Smooth muscle cell (in vitro differentiated cells): ENCODE measurements at regions not wholly inside any gene's neighbourhood (a gene's known extent, or its start where the extent isn't known, plus 50 kb on each side); places are given as distances from the start of the nearest gene placed in this dataset.

Source experiments
- DNase-seq: peaks from one replicate; lab custom pipeline; 2025; ENCODE audit not compliant: unreplicated experiment; lab: John Stamatoyannopoulos, UW
- H2AFZ ChIP-seq: fragments of 200-600 bp; sonication (generic); 2 replicates; pipeline ENCODE4 v1.6.0; 2016; ENCODE audit warnings: antibody characterized with exemption, low read depth, mild to moderate bottlenecking
- H3F3A ChIP-seq: fragments of 200-600 bp; sonication (generic); 2 replicates; pipeline ENCODE4 v1.6.0; 2017; ENCODE audit warnings: antibody characterized with exemption, low read depth
- H3K27ac ChIP-seq: fragments of 200-600 bp; sonication (generic); 2 replicates; pipeline ENCODE4 v1.5.1; 2016; ENCODE audit warnings: low read depth, mild to moderate bottlenecking
- H3K27me3 ChIP-seq: fragments of 200-600 bp; sonication (generic); 2 replicates; pipeline ENCODE4 v1.6.1; 2016; ENCODE audit warnings: low read depth, mild to moderate bottlenecking
- H3K36me3 ChIP-seq: fragments of 200-600 bp; sonication (generic); 2 replicates; pipeline ENCODE4 v1.5.1; 2016; ENCODE audit warnings: low read depth
- H3K4me1 ChIP-seq: fragments of 200-600 bp; sonication (generic); 2 replicates; pipeline ENCODE4 v1.5.1; 2016; ENCODE audit warnings: low read depth
- H3K4me2 ChIP-seq: fragments of 200-600 bp; sonication (generic); 2 replicates; pipeline ENCODE4 v1.6.0; 2016; ENCODE audit warnings: mild to moderate bottlenecking
- H3K4me3 ChIP-seq: fragments of 200-600 bp; sonication (generic); 2 replicates; pipeline ENCODE4 v1.5.1; 2016; ENCODE audit warnings: mild to moderate bottlenecking
- H3K79me2 ChIP-seq: fragments of 200-600 bp; sonication (generic); 2 replicates; pipeline ENCODE4 v1.6.0; 2016; ENCODE audit warnings: low read depth, mild to moderate bottlenecking
- H3K9ac ChIP-seq: fragments of 200-600 bp; sonication (generic); 2 replicates; pipeline ENCODE4 v1.6.0; 2016; ENCODE audit warnings: low read depth
- H3K9me3 ChIP-seq: fragments of 200-600 bp; sonication (generic); replicated peaks from 2 replicates; pipeline ENCODE4 v1.5.1; 2016; ENCODE audit warnings: low read depth
- H4K20me1 ChIP-seq: fragments of 200-600 bp; sonication (generic); 2 replicates; pipeline ENCODE4 v1.6.0; 2016; ENCODE audit warnings: low read depth
- CTCF ChIP-seq: fragments of 200-600 bp; sonication (generic); IDR thresholded peaks from 2 replicates; pipeline ENCODE4 v1.5.1; 2017; ENCODE audit warnings: borderline replicate concordance, mild to moderate bottlenecking, antibody characterized with exemption; ENCODE audit not compliant: insufficient read depth, poor library complexity, severe bottlenecking
- WGBS: methylation state at CpG from one replicate; pipeline ENCODE4 v1.1.7; 2016; ENCODE audit warnings: low lambda C conversion rate; 5-methylcytosine and 5-hydroxymethylcytosine counted together

GRCh38 chr1:53385276-53386225, 57.7 kb upstream of the LRP8 start:
- Histone ChIP-seq H3K4me1 (no peaks in the 10 kb centered on the region), H2AFZ (no peak overlapping the region), H3K9me3 (no peaks in the 10 kb centered on the region), H4K20me1 (no peaks in the 10 kb centered on the region), H3F3A (no peaks in the 10 kb centered on the region), H3K27me3 (no peaks in the 10 kb centered on the region), H3K9ac (no peak overlapping the region), H3K36me3 (no peaks in the 10 kb centered on the region), H3K4me3 (no peak overlapping the region), H3K79me2 (no peaks in the 10 kb centered on the region), H3K4me2 (no peak overlapping the region), H3K27ac (no peak overlapping the region)
- DNase-seq, result no peak
- WGBS, result 78% methylated on average over 11 of the region's 11 CpGs
- TF ChIP-seq CTCF, result no peak

- Histone ChIP-seq H3K4me2 (no peak overlapping the region), H3K79me2 (no peaks in the 10 kb centered on the region), H3K27me3 (no peaks in the 10 kb centered on the region), H2AFZ (no peak overlapping the region), H4K20me1 (no peaks in the 10 kb centered on the region), H3K9ac (no peak overlapping the region), H3K36me3 (no peaks in the 10 kb centered on the region), H3K9me3 (no peaks in the 10 kb centered on the region), H3K4me3 (no peak overlapping the region), H3K27ac (no peak overlapping the region), H3F3A (no peaks in the 10 kb centered on the region), H3K4me1 (no peaks in the 10 kb centered on the region)
- no peak for DNase-seq
- 96% methylated on average over 4 of the region's 4 CpGs for WGBS
- TF ChIP-seq CTCF, result no peak
Observed at GRCh38 chr1:53388963-53389362, 61.1 kb upstream of the LRP8 start.

GRCh38 chr1:53390261-53390660, 62.4 kb upstream of the LRP8 start:
- no peaks in the 10 kb centered on the region for H4K20me1 ChIP-seq
- H3K27me3 ChIP-seq, result no peaks in the 10 kb centered on the region
- no peaks in the 10 kb centered on the region for H3F3A ChIP-seq
- WGBS, result 75% methylated on average over 5 of the region's 5 CpGs
- H3K36me3 ChIP-seq, result no peaks in the 10 kb centered on the region
- no peak overlapping the region for H3K27ac ChIP-seq
- H3K4me2 ChIP-seq, result no peak overlapping the region
- no peak for DNase-seq
- H3K9ac ChIP-seq, result no peak overlapping the region
- H2AFZ ChIP-seq, result no peak overlapping the region
- H3K4me1 ChIP-seq, result no peaks in the 10 kb centered on the region
- H3K9me3 ChIP-seq, result no peaks in the 10 kb centered on the region
- H3K4me3 ChIP-seq, result no peak overlapping the region
- no peaks in the 10 kb centered on the region for H3K79me2 ChIP-seq
- TF ChIP-seq CTCF, result no peak

- Histone ChIP-seq H3K27ac (no peak overlapping the region), H3K9ac (no peak overlapping the region), H3K79me2 (no peaks in the 10 kb centered on the region), H3K36me3 (no peaks in the 10 kb centered on the region), H3F3A (no peaks in the 10 kb centered on the region), H3K4me3 (no peak overlapping the region), H3K27me3 (no peaks in the 10 kb centered on the region), H4K20me1 (no peaks in the 10 kb centered on the region), H2AFZ (no peak overlapping the region), H3K4me1 (no peaks in the 10 kb centered on the region), H3K4me2 (no peak overlapping the region), H3K9me3 (no peaks in the 10 kb centered on the region)
- no peak for TF ChIP-seq CTCF
- DNase-seq, result no peak
- 93% methylated on average over 8 of the region's 8 CpGs for WGBS
Observed at GRCh38 chr1:53390736-53391135, 62.9 kb upstream of the LRP8 start.
